ENCODE measurements at regions not wholly inside any gene's neighbourhood (a gene's known extent, or its start where the extent isn't known, plus 50 kb on each side); places are given as distances from the start of the nearest gene placed in this dataset.

DNA sequence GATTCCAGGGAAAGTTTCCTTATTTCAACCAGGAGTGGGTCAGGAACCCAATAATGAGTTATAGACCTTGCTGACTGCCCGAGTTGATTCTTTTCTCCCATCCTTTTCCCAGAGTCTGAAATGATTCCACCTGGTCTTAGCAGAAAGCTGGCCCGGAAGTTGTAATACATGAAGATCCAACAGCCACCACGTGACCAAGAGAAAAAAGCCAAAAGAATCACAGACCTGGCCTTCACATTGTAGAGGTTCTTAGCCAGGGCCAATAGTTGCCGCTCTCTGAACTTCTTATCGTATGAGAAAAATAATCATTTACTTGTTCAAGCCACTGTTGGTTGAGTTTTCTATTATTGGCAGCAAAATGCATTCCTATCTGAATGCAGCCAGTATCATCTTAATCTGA, 161.2 kb upstream of the HMGA2 start:
- TF ChIP-seq POLR2AphosphoS5 (IDR thresholded peaks at IDR 0.05; ENCODE audit: low read depth, low read length) (no peak), CTCF (IDR thresholded peaks at IDR 0.05) (no peak), SMC3 (IDR thresholded peaks at IDR 0.05; ENCODE audit: low read depth, low read length) (no peak), RCOR1 (IDR thresholded peaks at IDR 0.05; ENCODE audit: low read length) (no peak), EZH2phosphoT487 (IDR thresholded peaks at IDR 0.05; ENCODE audit: borderline replicate concordance, low read depth) (no peak), EP300 (IDR thresholded peaks at IDR 0.05; ENCODE audit: borderline replicate concordance in 1 of 2, low read depth in 1 of 2, low read length in 1 of 2) (no peak), NFIC (IDR thresholded peaks at IDR 0.05; ENCODE audit: borderline replicate concordance) (no peak), YY1 (IDR thresholded peaks at IDR 0.05; ENCODE audit: low read depth) (no peak)
- TF ChIP-seq, protein P1, sequence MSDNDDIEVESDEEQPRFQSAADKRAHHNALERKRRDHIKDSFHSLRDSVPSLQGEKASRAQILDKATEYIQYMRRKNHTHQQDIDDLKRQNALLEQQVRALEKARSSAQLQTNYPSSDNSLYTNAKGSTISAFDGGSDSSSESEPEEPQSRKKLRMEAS (IDR thresholded peaks at IDR 0.05; ENCODE audit: low read depth): no peak
- TF ChIP-seq, protein P2, sequence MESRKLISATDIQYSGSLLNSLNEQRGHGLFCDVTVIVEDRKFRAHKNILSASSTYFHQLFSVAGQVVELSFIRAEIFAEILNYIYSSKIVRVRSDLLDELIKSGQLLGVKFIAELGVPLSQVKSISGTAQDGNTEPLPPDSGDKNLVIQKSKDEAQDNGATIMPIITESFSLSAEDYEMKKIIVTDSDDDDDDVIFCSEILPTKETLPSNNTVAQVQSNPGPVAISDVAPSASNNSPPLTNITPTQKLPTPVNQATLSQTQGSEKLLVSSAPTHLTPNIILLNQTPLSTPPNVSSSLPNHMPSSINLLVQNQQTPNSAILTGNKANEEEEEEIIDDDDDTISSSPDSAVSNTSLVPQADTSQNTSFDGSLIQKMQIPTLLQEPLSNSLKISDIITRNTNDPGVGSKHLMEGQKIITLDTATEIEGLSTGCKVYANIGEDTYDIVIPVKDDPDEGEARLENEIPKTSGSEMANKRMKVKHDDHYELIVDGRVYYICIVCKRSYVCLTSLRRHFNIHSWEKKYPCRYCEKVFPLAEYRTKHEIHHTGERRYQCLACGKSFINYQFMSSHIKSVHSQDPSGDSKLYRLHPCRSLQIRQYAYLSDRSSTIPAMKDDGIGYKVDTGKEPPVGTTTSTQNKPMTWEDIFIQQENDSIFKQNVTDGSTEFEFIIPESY (IDR thresholded peaks at IDR 0.05; ENCODE audit: borderline replicate concordance, low read depth): no peak

Data from SK-N-SH (cell line).